ENCODE measurements at regions not wholly inside any gene's neighbourhood (a gene's known extent, or its start where the extent isn't known, plus 50 kb on each side); places are given as distances from the start of the nearest gene placed in this dataset.
A peak's percentile ranks its signal among the peaks of the same experiment; 100 is the strongest.

- no peak for DNase-seq (ENCODE audit: low read depth)
- H3K4me3 ChIP-seq (replicated peaks; ENCODE audit: low read depth, low read length), result no peak overlapping the region
- no peak for TF ChIP-seq CTCF (IDR thresholded peaks at IDR 0.05; ENCODE audit: low read length, missing control alignments)
These were observed 1050.8 kb upstream of the AMELY start for GRCh38 chrY:7962350-7962749.

GRCh38 chrY:7961811-7962210 lies 1050.3 kb upstream of the AMELY start:
- no peak for TF ChIP-seq CTCF (IDR thresholded peaks at IDR 0.05; ENCODE audit: low read length, missing control alignments)
- H3K4me3 ChIP-seq (replicated peaks; ENCODE audit: low read depth, low read length), result no peak overlapping the region

GRCh38 chrY:7957773-7958172 lies 1046.2 kb upstream of the AMELY start:
- DNase-seq (ENCODE audit: low read depth), result no peak
- TF ChIP-seq CTCF (IDR thresholded peaks at IDR 0.05; ENCODE audit: low read length, missing control alignments), result no peak

More at GRCh38 chrY:7961811-7962210, 1050.3 kb upstream of the AMELY start:
- DNase-seq (ENCODE audit: low read depth), result no peak

DNA sequence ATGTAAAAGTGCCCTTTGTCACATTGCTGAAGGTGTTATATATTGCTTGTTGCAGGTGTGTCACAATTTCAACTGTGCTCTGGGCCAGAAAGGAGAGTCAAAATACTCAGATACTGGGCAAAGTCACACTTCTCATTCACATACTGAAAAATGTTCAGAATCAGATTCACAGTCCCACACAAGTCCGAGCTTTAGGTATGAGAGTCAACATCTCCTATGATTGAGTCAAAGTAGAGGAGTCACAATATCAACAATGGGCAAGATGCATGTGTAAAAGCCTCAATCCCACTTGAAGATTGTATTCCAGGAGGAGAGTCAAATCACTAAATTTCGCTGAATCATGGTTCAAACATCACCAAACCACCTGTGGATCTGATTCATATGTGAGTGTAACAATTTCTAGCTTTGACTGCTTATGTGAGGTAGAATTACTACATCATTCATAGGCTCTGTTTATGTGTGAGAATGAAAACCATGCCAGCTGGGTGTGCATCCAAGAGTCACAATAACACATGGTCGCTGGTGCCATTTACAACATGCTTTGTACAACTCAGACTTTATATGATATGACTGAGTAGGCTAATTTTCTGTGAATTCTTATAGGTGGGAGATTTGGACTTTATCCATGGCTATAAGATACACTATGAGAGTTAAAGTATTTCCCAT lies 1039.8 kb upstream of the AMELY start:
- H3K4me3 ChIP-seq (replicated peaks; ENCODE audit: low read depth, low read length), result no peak overlapping the region
- TF ChIP-seq CTCF (IDR thresholded peaks at IDR 0.05; ENCODE audit: low read length, missing control alignments), result no peak
- DNase-seq (ENCODE audit: low read depth), result no peak

More at GRCh38 chrY:7957773-7958172, 1046.2 kb upstream of the AMELY start:
- no peak overlapping the region for H3K4me3 ChIP-seq (replicated peaks; ENCODE audit: low read depth, low read length)

DNA sequence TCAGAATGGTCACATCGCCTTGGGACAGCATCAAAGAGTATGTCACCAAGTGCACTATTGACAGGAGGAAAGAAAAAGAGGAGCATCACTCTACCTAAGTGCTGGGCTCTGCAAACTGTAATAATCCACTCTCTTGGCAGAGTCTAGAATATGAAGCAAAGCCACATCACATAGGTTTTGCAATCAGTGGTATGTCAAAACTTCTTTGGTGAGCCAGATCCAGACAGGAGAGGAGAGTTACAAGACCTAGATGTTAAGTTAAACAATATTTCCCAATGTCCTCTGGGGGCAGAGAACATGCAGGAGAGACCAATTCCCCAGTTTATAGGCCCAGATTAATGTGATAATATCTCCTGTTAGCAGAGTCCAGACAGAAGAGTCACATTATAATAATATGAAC lies 1032.6 kb upstream of the AMELY start:
- peak; percentile 49 for DNase-seq (ENCODE audit: low read depth)
- H3K4me3 ChIP-seq (replicated peaks; ENCODE audit: low read depth, low read length), result no peak overlapping the region
- no peak for TF ChIP-seq CTCF (IDR thresholded peaks at IDR 0.05; ENCODE audit: low read length, missing control alignments)

DNA sequence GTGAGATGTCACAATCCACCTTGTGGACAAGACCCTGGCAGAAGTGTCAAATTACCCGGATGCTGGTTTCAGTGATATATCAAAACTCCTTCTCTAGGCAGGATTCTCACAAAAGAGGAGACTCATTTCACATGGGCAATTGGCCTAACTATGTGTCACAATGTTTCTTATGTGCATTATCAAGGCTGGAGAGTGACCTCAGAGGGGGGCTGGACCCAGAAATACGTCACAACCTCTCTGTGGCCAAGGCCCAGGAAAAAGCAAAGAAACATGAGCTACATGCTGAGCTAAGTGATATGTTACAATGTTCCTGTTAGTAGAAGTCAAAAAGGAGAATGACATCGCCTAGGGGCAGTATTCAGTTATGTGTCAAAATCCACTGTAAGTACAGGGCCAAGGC lies 1031.2 kb upstream of the AMELY start:
- DNase-seq (ENCODE audit: low read depth), result peak; percentile 71
- no peak for TF ChIP-seq CTCF (IDR thresholded peaks at IDR 0.05; ENCODE audit: low read length, missing control alignments)
- no peak overlapping the region for H3K4me3 ChIP-seq (replicated peaks; ENCODE audit: low read depth, low read length)

- DNase-seq (ENCODE audit: low read depth), result peak; percentile 15
- H3K4me3 ChIP-seq (replicated peaks; ENCODE audit: low read depth, low read length), result no peak overlapping the region
- TF ChIP-seq CTCF (IDR thresholded peaks at IDR 0.05; ENCODE audit: low read length, missing control alignments), result no peak
These were observed 1030.3 kb upstream of the AMELY start for GRCh38 chrY:7941856-7942255.
